HepG2 (cell line): ENCODE measurements at regions not wholly inside any gene's neighbourhood (a gene's known extent, or its start where the extent isn't known, plus 50 kb on each side); places are given as distances from the start of the nearest gene placed in this dataset.

Source experiments
- ATAC-seq: fragments of 200-7000 bp; cut with Tn5 transposase; 3 replicates; pipeline ENCODE4 v1.9.1; 2020; ENCODE audit warnings: mild to moderate bottlenecking, moderate library complexity
- BruUV-seq: library from RNA; stranded (reverse); fragments of 400-500 nt; replicated peaks from 2 replicates; lab custom pipeline; 2021; lab: Mats Ljungman, UMichigan
- CTCF ChIA-PET: fragments of 300-600 bp; formaldehyde crosslinking; extraction: SDS; loops from one replicate; lab custom pipeline; 2021; ENCODE audit warnings: low total read pairs, inconsistent platforms, low intra/inter-chr PET ratio; lab: Yijun Ruan, JAX
- POLR2A ChIA-PET: fragments of 350-600 bp; sonication (Branson Sonifier 250); formaldehyde crosslinking; loops from one replicate; lab custom pipeline; 2020; ENCODE audit warnings: antibody characterized with exemption, inconsistent platforms; lab: Yijun Ruan, JAX
- DNase-seq: peaks from one replicate; pipeline ENCODE4 v3.0.0-alpha.2; 2015; ENCODE audit warnings: low spot score
- FAIRE-seq: peaks from 3 replicates; lab custom pipeline; 2011; peaks lifted over from hg19 to GRCh38; lab: Jason Lieb, UNC
- H2AFZ ChIP-seq: one replicate; pipeline ENCODE4 v1.6.1; 2011; ENCODE audit warnings: low read length, inconsistent platforms
- H3K27ac ChIP-seq: fragments of 300-600 bp; 3 replicates; pipeline ENCODE4 v1.8.0; 2011; ENCODE audit warnings: mixed run types, mild to moderate bottlenecking, mixed read lengths, low read length, inconsistent platforms; ENCODE audit not compliant: insufficient read depth; ENCODE audit errors: extremely low read length
- H3K27me3 ChIP-seq, 2 experiments: fragments of 200-600 bp in 1 of 2; 2 replicates in 1 of 2; 3 replicates in 1 of 2; pipeline versions ENCODE4 v1.6.0 to v1.8.0; 2011; ENCODE audit warnings: low read length in 2 of 2, mild to moderate bottlenecking in 2 of 2, moderate library complexity in 2 of 2, inconsistent platforms in 1 of 2; ENCODE audit not compliant: insufficient read depth in 2 of 2, control insufficient read depth in 1 of 2
- H3K36me3 ChIP-seq, 2 experiments: fragments of 200-600 bp in 1 of 2; replicated peaks in 1 of 2; 2 replicates in 1 of 2; 3 replicates in 1 of 2; pipeline versions ENCODE4 v1.5.1 to v1.8.0; 2011; ENCODE audit warnings: low read length in 2 of 2, inconsistent platforms in 1 of 2; ENCODE audit not compliant: insufficient read depth in 2 of 2, control insufficient read depth in 1 of 2
- H3K4me1 ChIP-seq: 2 replicates; pipeline ENCODE4 v1.5.1; 2012; ENCODE audit warnings: low read length, inconsistent platforms; ENCODE audit not compliant: insufficient read depth
- H3K4me2 ChIP-seq: 2 replicates; pipeline ENCODE4 v1.6.0; 2011; ENCODE audit warnings: low read depth, low read length, inconsistent platforms
- H3K4me3 ChIP-seq, 3 experiments: fragments of 200-600 bp in 1 of 3; sonication (generic), shearing (Covaris generic) in 1 of 3; replicated peaks in 1 of 3; 2 replicates each; pipeline ENCODE4 v1.5.1; 2011 to 2016; ENCODE audit warnings: low read length in 3 of 3, inconsistent platforms in 2 of 3, low read depth in 2 of 3, mild to moderate bottlenecking in 2 of 3, control low read depth in 1 of 3, mixed read lengths in 1 of 3; ENCODE audit not compliant: insufficient read depth in 1 of 3
- H3K79me2 ChIP-seq: one replicate; pipeline ENCODE4 v1.6.1; 2011; ENCODE audit warnings: low read length, inconsistent platforms; ENCODE audit not compliant: insufficient read depth
- H3K9ac ChIP-seq: 2 replicates; pipeline ENCODE4 v1.6.0; 2011; ENCODE audit warnings: mild to moderate bottlenecking, low read depth, low read length, inconsistent platforms; ENCODE audit not compliant: insufficient read depth
- H3K9me3 ChIP-seq: 2 replicates; pipeline ENCODE4 v1.5.1; 2012; ENCODE audit warnings: mild to moderate bottlenecking, low read length
- H4K20me1 ChIP-seq: 2 replicates; pipeline ENCODE4 v1.6.0; 2011; ENCODE audit warnings: inconsistent platforms, mild to moderate bottlenecking, low read length, moderate library complexity; ENCODE audit not compliant: insufficient read depth
- NONO ChIP-seq, 2 experiments: fragments of 450-650 bp in 1 of 2; sonication (generic) in 1 of 2; formaldehyde crosslinking in 1 of 2; IDR thresholded peaks in 1 of 2; conservative IDR thresholded peaks in 1 of 2; 2 replicates each; pipeline versions ENCODE4 v1.6.1 to v1.8.0; 2017 to 2022; ENCODE audit warnings: mild to moderate bottlenecking in 1 of 2, missing genetic modification reagents in 1 of 2, moderate library complexity in 1 of 2
- YY1 ChIP-seq: IDR thresholded peaks from 2 replicates; pipeline ENCODE4 v1.6.1; 2011; ENCODE audit warnings: low read length, low read depth, moderate library complexity, mild to moderate bottlenecking; ENCODE audit not compliant: insufficient read depth, insufficient replicate concordance
- WGBS: methylation state at CpG from one replicate; pipeline ENCODE4 v1.1.6; 2017; ENCODE audit warnings: low lambda C conversion rate; 5-methylcytosine and 5-hydroxymethylcytosine counted together
- in situ Hi-C: cut with HindIII; loops from 2 replicates; pipeline ENCODE4 v1.10.0; 2017; ENCODE audit warnings: low pct_unique_long_range_greater_than_20kb; ENCODE audit not compliant: extremely low pct_ligation_motif_present
- intact Hi-C: fragments of 100-400 bp; cut with micrococcal nuclease; formaldehyde crosslinking; loops from one replicate; pipeline ENCODE4 v1.10.0; 2022; ENCODE audit not compliant: unreplicated experiment
- TF ChIP-seq, protein P1 (sequence below): fragments of 450-650 bp; IDR thresholded peaks from 2 replicates; pipeline ENCODE4 v1.6.1; 2016
- TF ChIP-seq, protein P2 (sequence below): conservative IDR thresholded peaks from 2 replicates; pipeline ENCODE4 v1.6.1; 2018; ENCODE audit warnings: missing genetic modification reagents

DNA sequence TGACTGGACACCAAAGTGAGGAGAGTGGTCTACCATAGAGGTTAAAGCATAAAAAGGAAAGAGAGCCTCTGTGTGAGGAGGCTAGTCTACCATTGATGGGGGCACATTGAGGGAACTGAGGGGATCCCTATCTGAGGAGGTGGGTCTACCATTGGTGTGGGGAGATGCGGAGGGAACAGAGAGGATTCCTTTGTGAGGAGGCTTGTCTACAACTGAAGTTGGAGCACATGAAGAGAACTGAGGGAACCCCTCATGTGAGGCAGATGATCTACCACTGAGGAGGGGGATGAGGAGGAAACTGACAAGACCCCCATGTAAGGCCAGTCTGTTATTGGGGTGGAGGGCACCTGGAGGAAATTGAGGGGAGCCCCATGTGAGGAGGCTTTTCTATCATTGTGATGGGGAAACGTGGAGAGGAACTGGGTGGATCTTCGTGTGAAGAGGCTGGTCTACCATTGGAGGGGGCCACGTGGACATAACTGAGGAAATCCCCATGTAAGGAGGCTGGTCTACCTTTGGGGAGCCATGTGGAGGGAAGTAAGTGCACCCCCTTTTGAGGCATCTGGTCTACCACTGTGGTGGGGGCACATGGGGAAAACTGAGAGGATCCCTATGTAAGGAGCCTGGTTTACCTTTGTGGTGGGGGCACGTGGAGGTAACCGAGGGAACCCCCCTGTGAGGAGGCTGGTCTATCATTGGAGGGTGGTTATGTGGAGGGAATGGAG is 160.1 kb downstream of the FBLN2 start:
- Histone ChIP-seq H3K9ac (no peak overlapping the region), H3K36me3 (no peaks in the 10 kb centered on the region), H3K4me3 (no peak overlapping the region), H3K4me1 (no peaks in the 10 kb centered on the region), H3K4me2 (no peak overlapping the region), H4K20me1 (no peaks in the 10 kb centered on the region), H3K9me3 (no peaks in the 10 kb centered on the region), H3K79me2 (no peaks in the 10 kb centered on the region), H3K27me3 (no peaks in the 10 kb centered on the region), H2AFZ (no peak overlapping the region), H3K27ac (no peak overlapping the region)
- TF ChIP-seq YY1 = no peak
- TF ChIP-seq, protein P1, sequence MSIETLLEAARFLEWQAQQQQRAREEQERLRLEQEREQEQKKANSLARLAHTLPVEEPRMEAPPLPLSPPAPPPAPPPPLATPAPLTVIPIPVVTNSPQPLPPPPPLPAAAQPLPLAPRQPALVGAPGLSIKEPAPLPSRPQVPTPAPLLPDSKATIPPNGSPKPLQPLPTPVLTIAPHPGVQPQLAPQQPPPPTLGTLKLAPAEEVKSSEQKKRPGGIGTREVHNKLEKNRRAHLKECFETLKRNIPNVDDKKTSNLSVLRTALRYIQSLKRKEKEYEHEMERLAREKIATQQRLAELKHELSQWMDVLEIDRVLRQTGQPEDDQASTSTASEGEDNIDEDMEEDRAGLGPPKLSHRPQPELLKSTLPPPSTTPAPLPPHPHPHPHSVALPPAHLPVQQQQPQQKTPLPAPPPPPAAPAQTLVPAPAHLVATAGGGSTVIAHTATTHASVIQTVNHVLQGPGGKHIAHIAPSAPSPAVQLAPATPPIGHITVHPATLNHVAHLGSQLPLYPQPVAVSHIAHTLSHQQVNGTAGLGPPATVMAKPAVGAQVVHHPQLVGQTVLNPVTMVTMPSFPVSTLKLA = peak; percentile 19; the same call in 1 of the 2 replicates
- ChIA-PET CTCF (no interaction called here), POLR2A (no interaction called here)
- FAIRE-seq (no peak), ATAC-seq (no peak), DNase-seq (no peak)
- 8% methylated on average over 6 of the region's 6 CpGs for WGBS
- no TSS peak for BruUV-seq
- in situ Hi-C loops = no loop called here
- intact Hi-C loops = no loop called here

DNA sequence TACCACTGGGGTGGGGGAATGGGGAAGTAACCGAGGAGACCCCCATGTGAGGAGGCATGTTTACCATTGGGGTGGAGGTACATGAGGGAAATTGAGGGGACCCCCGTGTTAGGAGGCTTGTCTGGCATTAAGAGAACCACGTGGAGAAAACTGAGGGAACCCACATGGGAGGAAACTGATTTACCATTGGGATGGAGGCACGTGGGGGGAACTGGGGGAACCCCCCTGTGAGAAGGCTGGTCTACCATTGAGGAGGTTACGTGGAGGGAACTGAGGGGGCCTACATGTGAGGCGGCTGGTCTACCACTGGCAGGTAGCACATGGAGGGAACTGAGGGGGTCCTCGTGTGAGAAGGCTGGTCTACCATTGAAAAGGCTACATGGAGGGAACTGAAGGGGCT is 159.4 kb downstream of the FBLN2 start:
- H2AFZ ChIP-seq = no peak overlapping the region
- FAIRE-seq (no peak), DNase-seq (no peak), ATAC-seq (no peak)
- H3K27me3 ChIP-seq = no peaks in the 10 kb centered on the region
- H3K4me3 ChIP-seq = no peak overlapping the region
- no peaks in the 10 kb centered on the region for H4K20me1 ChIP-seq
- no peaks in the 10 kb centered on the region for H3K9me3 ChIP-seq
- POLR2A ChIA-PET = no interaction called here
- H3K4me1 ChIP-seq = no peaks in the 10 kb centered on the region
- no peak overlapping the region for H3K27ac ChIP-seq
- no peak overlapping the region for H3K9ac ChIP-seq
- TF ChIP-seq NONO (IDR thresholded peaks at IDR 0.05) = no peak
- no peak for TF ChIP-seq NONO (CRISPR knock-in tag; conservative IDR thresholded peaks at IDR 0.05)
- TF ChIP-seq, protein P1 = peak; percentile 75
- TF ChIP-seq, protein P2, sequence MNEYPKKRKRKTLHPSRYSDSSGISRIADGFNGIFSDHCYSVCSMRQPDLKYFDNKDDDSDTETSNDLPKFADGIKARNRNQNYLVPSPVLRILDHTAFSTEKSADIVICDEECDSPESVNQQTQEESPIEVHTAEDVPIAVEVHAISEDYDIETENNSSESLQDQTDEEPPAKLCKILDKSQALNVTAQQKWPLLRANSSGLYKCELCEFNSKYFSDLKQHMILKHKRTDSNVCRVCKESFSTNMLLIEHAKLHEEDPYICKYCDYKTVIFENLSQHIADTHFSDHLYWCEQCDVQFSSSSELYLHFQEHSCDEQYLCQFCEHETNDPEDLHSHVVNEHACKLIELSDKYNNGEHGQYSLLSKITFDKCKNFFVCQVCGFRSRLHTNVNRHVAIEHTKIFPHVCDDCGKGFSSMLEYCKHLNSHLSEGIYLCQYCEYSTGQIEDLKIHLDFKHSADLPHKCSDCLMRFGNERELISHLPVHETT (CRISPR knock-in tag) = no peak
- BruUV-seq = no TSS peak
- no peaks in the 10 kb centered on the region for H3K36me3 ChIP-seq
- 0% methylated on average over 7 of the region's 7 CpGs for WGBS
- no peaks in the 10 kb centered on the region for H3K79me2 ChIP-seq
- no peak overlapping the region for H3K4me2 ChIP-seq
- intact Hi-C loops = no loop called here
- in situ Hi-C loops = no loop called here
- CTCF ChIA-PET = no interaction called here
